Progenitor cell of endocrine pancreas (in vitro differentiated cells): ENCODE measurements at regions not wholly inside any gene's neighbourhood (a gene's known extent, or its start where the extent isn't known, plus 50 kb on each side); places are given as distances from the start of the nearest gene placed in this dataset.

Experiments
- DNase-seq: peaks from one replicate; pipeline ENCODE4 v3.0.0; 2021; ENCODE audit warnings: low spot score; ENCODE audit not compliant: unreplicated experiment
- H3K27ac Mint-ChIP-seq: 2 replicates; pipeline ENCODE4 v1.8.0; 2021; ENCODE audit warnings: mild to moderate bottlenecking, moderate library complexity, mixed read lengths
- H3K27me3 Mint-ChIP-seq: 2 replicates; pipeline ENCODE4 v1.8.0; 2021; ENCODE audit warnings: mixed read lengths
- H3K36me3 Mint-ChIP-seq: 2 replicates; pipeline ENCODE4 v1.8.0; 2022; ENCODE audit warnings: mixed read lengths; ENCODE audit not compliant: insufficient read depth
- H3K4me1 Mint-ChIP-seq: 2 replicates; pipeline ENCODE4 v1.8.0; 2021; ENCODE audit warnings: low read depth, mixed read lengths
- H3K4me3 Mint-ChIP-seq: 2 replicates; pipeline ENCODE4 v1.8.0; 2021; ENCODE audit warnings: low read depth, mild to moderate bottlenecking, moderate library complexity, mixed read lengths
- H3K9me3 Mint-ChIP-seq: 2 replicates; pipeline ENCODE4 v1.8.0; 2021; ENCODE audit warnings: low read depth, mixed read lengths
- CTCF ChIP-seq: fragments of 200-600 bp; sonication (generic); IDR thresholded peaks from one replicate; pipeline ENCODE4 v1.5.0; 2021; ENCODE audit warnings: antibody characterized with exemption, mild to moderate bottlenecking; ENCODE audit not compliant: unreplicated experiment

GRCh38 chr22:47463220-47463619, 700.8 kb downstream of the TBC1D22A start:
- Mint-ChIP-seq H3K27ac (no peak overlapping the region), H3K27me3 (no peaks in the 10 kb centered on the region), H3K4me3 (no peak overlapping the region), H3K4me1 (no peaks in the 10 kb centered on the region), H3K36me3 (peaks cover 3% of the 10 kb centered on the region), H3K9me3 (peaks cover 56% of the 10 kb centered on the region)
- DNase-seq = no peak
- no peak for TF ChIP-seq CTCF

- H3K36me3 Mint-ChIP-seq = peaks cover 3% of the 10 kb centered on the region
- DNase-seq = no peak
- H3K27me3 Mint-ChIP-seq = no peaks in the 10 kb centered on the region
- no peak overlapping the region for H3K4me3 Mint-ChIP-seq
- no peaks in the 10 kb centered on the region for H3K4me1 Mint-ChIP-seq
- no peak overlapping the region for H3K27ac Mint-ChIP-seq
- no peak for TF ChIP-seq CTCF
- peaks cover 37% of the 10 kb centered on the region for H3K9me3 Mint-ChIP-seq
These were observed 698.4 kb downstream of the TBC1D22A start for GRCh38 chr22:47460861-47461260.

GRCh38 chr22:47460176-47460575, 697.7 kb downstream of the TBC1D22A start:
- no peak overlapping the region for H3K27ac Mint-ChIP-seq
- no peaks in the 10 kb centered on the region for H3K4me1 Mint-ChIP-seq
- H3K9me3 Mint-ChIP-seq = peaks cover 43% of the 10 kb centered on the region
- peaks cover 3% of the 10 kb centered on the region for H3K36me3 Mint-ChIP-seq
- H3K27me3 Mint-ChIP-seq = no peaks in the 10 kb centered on the region
- no peak for DNase-seq
- H3K4me3 Mint-ChIP-seq = no peak overlapping the region
- no peak for TF ChIP-seq CTCF

GRCh38 chr22:47458348-47458747, 695.9 kb downstream of the TBC1D22A start:
- H3K9me3 Mint-ChIP-seq = peaks cover 46% of the 10 kb centered on the region
- H3K27ac Mint-ChIP-seq = no peak overlapping the region
- peaks cover 3% of the 10 kb centered on the region for H3K36me3 Mint-ChIP-seq
- no peaks in the 10 kb centered on the region for H3K27me3 Mint-ChIP-seq
- H3K4me1 Mint-ChIP-seq = no peaks in the 10 kb centered on the region
- DNase-seq = no peak
- H3K4me3 Mint-ChIP-seq = no peak overlapping the region
- no peak for TF ChIP-seq CTCF

GRCh38 chr22:47457509-47458300, 695.3 kb downstream of the TBC1D22A start:
- no peak for DNase-seq
- no peak overlapping the region for H3K27ac Mint-ChIP-seq
- H3K9me3 Mint-ChIP-seq = peaks cover 50% of the 10 kb centered on the region
- no peak for TF ChIP-seq CTCF
- H3K4me3 Mint-ChIP-seq = no peak overlapping the region
- no peaks in the 10 kb centered on the region for H3K27me3 Mint-ChIP-seq
- peaks cover 3% of the 10 kb centered on the region for H3K36me3 Mint-ChIP-seq
- no peaks in the 10 kb centered on the region for H3K4me1 Mint-ChIP-seq
